ENCODE measurements at regions not wholly inside any gene's neighbourhood (a gene's known extent, or its start where the extent isn't known, plus 50 kb on each side); places are given as distances from the start of the nearest gene placed in this dataset.
A peak's percentile ranks its signal among the peaks of the same experiment; 100 is the strongest.
"Not testable (repeated sequence)": the region's sequence is repeated elsewhere in the genome, so short reads cannot be mapped to it uniquely, and the experiment has no call there.

GRCh38 chr13:61358599-61358998 lies 57.0 kb downstream of the PCDH20 start:
- FAIRE-seq, result no peak

GRCh38 chr13:61350341-61350740 lies 65.3 kb downstream of the PCDH20 start:
- no peak for FAIRE-seq

GRCh38 chr13:61339054-61339621 lies 76.5 kb downstream of the PCDH20 start:
- FAIRE-seq, result no peak

DNA sequence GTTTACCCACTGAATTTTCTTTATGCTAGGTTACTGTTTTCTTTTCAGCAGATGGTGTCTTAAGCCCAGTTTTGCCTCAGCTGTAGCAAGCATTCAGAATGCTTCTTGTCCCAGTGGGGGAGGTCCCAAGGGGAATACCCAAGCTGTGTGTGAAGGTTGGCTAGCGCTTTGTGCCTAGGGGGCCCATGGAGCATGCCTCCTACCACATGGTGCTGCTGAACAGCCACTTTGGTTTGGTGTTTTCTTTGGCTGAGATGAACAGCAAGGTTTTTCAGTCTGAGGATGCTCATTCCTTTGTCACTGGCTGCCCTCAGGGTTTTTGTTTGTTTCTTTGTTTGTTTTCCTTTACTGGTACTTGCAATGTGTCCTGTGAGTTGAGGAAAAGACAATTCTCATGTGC lies 99.0 kb downstream of the PCDH20 start:
- no peak for FAIRE-seq

DNA sequence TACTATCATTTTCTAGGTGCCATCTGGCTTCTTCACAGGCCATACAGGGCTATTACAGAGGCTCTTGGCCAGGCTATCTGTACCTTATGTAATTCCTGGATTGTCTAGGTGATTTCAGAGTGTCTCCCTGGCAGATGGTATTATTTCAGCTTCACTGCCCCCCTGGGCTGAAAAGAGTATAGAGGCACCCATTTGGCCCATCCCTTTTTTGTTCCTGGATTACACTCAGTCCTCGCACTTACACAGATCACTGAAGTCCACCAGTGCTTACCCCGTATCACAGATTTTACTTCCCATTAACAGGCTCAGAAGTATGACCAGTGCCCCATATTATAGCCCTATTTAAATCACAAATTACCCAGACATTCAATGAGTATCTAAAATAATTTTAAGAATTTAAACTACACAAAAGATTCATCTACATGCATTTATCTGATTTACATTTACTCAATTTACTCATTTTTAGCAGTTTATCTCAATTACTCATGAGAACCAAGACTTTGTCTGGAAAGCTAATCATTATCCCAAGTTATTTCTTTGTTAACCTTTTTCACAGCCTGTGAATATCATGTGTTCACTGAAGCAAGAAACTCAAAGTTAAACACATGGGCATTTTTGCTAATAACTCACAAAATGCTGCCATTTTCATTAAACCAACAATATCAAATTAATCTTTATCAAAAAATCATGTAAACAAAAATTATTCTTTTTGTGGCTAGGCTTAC lies 121.0 kb downstream of the PCDH20 start:
- no peak for FAIRE-seq

- FAIRE-seq, result no peak
Observed at GRCh38 chr13:61286148-61286745, 129.4 kb downstream of the PCDH20 start.

DNA sequence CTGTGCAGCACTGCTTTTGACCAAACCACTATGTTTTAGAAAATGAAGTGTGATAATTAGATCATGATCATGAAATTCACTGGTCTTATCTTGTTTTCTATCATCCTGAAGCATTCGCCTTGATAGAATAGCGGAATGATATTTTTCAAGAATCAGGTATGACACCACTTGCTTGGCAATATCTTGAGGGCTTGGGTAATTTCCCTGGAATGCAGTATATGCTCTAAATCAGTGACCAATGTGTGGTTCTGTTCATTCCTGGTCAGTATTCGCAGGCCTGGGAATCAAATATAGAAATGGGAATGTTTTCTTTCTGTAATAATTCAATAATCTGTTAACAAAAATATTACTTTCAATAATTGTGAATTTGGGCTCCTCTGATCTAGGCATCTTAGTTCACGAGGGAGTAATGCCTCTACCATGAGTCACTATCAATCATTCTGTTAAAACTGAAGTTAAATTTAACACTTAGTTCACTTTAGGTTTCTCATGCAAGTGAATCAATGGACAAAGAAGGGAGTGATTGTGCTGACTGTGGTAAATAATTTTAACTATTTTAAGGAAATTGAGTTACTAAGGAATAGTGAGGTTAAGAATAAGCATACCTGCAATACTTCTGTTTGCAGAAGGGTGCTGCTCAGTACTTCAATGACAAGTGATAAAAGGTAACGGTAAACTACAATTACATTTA lies 137.9 kb downstream of the PCDH20 start:
- FAIRE-seq, result no peak

GRCh38 chr13:61277088-61277487 lies 138.6 kb downstream of the PCDH20 start:
- FAIRE-seq, result no peak

GRCh38 chr13:61276401-61276800 lies 139.2 kb downstream of the PCDH20 start:
- FAIRE-seq, result no peak

- FAIRE-seq, result no peak
Observed at GRCh38 chr13:61275736-61276135, 139.9 kb downstream of the PCDH20 start.

- no peak for FAIRE-seq
Observed at GRCh38 chr13:61275251-61275650, 140.4 kb downstream of the PCDH20 start.

DNA sequence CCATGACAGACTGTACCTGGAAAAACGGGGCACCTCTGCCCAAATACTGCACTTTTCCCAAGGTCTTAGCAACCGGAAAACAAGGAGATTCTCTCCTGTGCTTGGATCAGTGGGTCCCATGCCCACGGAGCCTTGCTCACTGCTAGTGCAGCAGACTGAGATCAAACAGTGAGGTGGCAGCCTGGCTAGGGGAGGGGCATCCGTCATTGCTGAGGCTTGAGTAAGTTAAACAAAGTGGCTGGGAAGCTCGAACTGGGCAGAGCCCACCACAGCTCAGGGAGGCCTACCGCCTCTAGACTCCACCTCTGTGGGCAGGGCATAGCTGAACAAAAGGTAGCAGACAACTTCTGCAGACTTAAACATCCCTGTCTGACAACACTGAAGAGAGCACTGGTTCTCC lies 148.8 kb downstream of the PCDH20 start:
- not testable (repeated sequence) for FAIRE-seq

DNA sequence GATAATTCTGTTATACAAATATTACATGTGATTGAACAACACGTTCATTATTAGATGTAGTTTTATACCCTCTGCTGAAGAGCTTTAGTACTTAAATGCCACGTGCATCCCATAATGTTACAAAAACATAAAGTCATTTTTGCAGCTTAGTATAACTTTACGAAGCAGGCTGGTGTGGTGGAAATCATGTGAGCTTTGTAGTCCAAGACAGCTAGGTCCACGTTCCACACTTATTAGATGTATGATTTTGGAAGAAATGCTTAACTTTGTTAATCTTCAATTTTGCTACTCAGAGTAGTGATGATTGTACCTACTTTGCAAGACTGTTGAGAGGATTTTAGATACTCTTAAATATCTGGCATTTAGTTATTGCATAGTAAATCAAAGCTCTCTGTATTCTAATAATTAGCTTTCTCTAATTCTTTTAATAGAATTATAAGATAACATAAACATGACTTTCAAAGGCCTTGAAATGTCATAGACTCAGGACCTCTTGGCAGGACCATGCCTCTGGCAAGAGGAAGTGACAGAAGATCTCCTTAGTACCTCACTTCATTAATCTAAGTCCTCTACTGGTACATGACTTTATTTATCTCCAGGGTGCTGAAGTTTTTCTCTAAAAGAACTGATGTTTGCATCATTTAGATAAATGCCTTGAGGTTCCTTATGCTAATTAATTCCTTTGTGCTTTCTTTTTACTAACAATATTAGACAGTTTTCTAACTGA lies 153.7 kb downstream of the PCDH20 start:
- FAIRE-seq, result no peak

DNA sequence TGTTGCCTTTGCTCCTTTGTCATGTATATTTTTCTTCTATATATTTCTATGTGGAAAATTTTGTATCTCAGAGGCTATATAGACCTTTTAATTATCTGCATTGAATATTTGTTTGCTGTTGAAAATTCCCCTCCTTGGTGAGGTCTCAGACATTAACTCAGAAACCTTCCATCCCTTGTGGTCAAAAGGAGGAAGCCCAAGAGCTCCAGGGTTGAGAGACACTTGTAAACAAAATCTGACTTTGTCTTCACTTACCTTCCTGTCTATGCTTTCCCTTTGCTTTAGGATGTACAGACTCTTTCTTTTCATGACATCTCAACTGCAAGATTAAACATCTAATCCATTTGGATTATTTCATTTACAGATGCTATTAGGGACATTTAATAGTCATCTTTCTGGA lies 157.5 kb downstream of the PCDH20 start:
- FAIRE-seq, result no peak

DNA sequence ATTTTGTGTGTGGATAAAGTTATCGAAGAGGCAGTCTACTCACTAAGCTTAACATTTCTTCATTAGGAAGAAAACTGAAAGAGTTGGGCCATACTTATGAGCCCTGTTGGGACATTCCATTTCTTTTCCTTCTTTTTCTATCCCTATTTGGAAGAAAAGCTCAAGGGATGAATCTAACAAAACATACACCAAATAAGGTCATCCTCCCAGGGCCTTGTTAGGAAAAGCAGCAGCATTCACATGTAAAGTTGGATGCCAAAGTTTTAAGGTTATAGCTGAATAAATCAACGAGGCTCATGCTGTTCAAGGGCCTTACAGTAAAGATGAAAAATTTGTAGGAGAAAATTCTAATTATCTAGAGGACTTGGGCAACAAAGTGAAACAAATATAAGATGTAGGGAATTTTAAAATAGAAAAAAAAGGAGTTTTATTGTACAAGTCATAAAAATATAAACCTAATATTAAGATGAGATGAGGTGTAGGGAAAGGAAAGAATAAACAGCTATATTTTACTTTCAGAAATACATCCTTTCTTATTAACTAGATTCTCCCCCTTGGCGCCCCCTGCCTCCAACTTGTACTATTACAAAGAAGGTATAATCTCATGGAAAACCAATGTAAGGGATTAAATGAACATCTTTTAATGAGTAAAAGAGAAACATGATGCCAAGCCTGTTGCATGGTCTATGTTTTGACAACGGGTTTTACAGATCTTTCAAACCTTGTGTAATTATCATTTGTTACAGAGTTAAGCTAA lies 160.4 kb downstream of the PCDH20 start:
- FAIRE-seq, result peak; percentile 56

- FAIRE-seq, result no peak
Observed at GRCh38 chr13:61253105-61253877, 162.4 kb downstream of the PCDH20 start.

GRCh38 chr13:61252213-61252612 lies 163.4 kb downstream of the PCDH20 start:
- FAIRE-seq, result no peak

GRCh38 chr13:61247149-61247936 lies 168.3 kb downstream of the PCDH20 start:
- no peak for FAIRE-seq

GRCh38 chr13:61246351-61246750 lies 169.3 kb downstream of the PCDH20 start:
- FAIRE-seq, result no peak

GRCh38 chr13:61215601-61216000 lies 200.0 kb downstream of the PCDH20 start:
- FAIRE-seq, result no peak

DNA sequence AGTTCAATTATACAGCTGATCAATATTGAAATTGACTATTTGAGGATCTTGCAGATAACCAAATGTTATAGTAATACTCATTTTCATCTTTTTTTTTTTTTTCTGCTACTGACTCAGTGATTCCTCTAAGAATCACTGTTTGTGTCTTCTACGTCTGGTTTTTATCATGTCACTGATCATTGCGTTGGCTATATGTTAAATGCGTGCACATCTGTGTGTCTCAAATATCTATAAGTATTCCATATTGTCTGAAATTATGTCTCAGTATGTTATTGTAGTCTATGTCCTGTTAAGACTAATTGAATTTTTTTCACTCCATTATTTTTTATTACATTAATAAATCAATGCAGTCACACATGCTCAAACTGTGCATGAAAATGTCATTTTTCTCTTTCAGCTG lies 200.5 kb downstream of the PCDH20 start:
- FAIRE-seq, result no peak

All from G401.6 (cell line).